NCI-H524 (cell line): ENCODE measurements at regions not wholly inside any gene's neighbourhood (a gene's known extent, or its start where the extent isn't known, plus 50 kb on each side); places are given as distances from the start of the nearest gene placed in this dataset.
A peak's percentile ranks its signal among the peaks of the same experiment; 100 is the strongest.
"Not testable (repeated sequence)": the region's sequence is repeated elsewhere in the genome, so short reads cannot be mapped to it uniquely, and the experiment has no call there.

ENCODE experiments used
- DNase-seq, 2 experiments: peaks; one replicate each; lab custom pipeline; 2025; lab: John Stamatoyannopoulos, UW

DNA sequence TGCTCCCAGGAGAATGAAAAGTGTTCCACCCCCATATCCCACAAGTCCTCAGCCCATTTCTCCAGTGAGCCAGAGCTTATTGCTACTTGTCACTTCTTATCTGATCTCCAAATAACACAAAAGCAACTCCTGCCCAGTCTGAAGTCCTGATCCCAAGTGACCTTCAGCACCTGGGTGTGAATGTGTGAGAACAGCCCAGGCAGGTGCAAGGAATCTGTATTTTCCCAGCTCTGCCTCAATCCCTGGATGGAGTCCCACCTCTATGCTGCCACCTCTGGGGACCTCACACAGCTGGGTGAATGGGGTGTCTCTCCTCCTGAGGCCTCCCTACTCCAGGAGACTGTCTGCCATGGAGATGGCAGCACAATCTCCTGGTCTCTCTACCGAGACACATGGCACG, 402.4 kb upstream of the PROX1 start:
- DNase-seq: no peak

DNA sequence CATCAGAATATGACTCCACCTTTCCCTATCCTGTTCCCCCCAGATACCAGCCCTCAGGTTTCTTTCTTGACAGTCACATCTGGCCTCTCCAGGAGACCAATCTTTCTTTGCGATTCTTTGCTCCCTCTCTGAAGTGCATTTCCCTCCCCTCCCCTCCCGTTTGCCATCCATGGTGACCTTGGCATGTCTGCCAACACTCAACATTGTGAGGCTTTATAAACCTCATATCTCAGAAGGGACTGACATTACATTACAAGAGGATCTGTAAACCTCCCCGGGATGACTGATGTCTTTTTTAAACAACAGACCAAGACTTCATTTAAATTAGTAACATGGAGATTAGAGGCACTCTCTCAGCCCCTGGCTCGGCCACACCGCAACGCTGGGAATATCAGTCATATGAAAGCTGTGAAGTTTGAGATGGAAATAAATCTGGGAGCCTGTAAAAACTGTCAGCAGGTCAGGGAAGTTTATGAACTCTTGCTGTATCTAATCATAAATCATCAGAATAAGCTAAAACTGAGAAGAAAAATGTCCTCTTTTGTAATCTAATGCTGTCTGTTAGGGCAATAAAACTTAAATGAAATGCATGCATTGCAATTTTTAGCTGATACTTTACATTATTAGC, 401.7 kb upstream of the PROX1 start:
- DNase-seq: no peak

DNA sequence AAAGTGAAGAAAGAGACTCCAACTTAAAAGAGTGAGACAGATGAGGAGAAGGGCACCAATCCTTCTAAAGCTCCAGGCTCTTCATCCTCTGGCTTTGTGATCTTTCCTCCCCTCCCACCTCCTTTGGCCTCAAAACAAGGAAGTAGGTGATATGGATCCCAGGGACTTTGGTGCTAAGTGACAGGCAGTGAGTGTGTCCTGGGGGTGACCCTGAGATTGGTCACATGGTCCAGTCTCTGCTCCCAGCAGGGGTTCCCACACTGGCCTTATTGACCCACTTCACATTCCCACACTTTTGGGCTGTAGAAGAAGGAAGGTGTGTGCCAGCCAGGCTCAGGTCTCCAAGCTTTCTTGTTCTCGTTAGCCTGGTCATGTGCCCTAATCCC, 401.2 kb upstream of the PROX1 start:
- DNase-seq: no peak

DNA sequence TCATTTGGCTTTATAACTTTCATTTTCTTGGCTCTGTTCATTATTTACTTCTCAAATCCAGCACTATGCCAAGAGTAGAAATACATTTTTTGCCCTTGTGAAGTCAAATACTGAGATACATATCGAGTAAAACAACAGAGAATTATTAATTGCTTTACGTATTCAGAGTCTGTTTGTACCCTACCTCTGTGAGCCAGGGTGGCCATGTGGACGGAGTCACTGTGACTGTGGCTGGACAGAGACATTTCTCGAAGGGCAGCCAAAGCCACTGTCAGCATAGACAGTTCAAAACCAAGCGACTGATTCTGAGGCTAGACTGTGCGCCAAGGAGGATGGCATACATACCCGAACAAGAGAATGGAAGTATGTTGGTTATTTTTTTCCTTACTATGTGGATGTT, 391.0 kb upstream of the PROX1 start:
- no peak for DNase-seq

DNA sequence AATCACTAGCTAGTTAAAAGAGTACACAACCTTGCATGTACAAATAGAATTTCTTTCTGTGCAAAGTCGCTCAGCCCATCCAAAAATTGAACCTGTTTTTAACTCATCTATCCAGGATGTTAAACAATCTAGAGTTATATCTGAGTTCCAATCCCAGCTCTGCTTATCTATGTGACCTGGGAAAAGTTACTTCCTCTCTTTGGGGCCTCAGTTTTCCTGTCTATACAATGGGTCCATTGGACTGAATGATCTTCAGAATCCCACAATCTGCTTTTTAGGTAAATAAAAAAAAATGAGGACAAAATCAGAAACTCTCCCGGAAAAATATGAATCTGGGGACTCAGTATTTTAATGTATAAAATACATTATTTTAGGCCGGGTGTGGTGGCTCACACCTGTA, 389.5 kb upstream of the PROX1 start:
- DNase-seq: no peak

DNA sequence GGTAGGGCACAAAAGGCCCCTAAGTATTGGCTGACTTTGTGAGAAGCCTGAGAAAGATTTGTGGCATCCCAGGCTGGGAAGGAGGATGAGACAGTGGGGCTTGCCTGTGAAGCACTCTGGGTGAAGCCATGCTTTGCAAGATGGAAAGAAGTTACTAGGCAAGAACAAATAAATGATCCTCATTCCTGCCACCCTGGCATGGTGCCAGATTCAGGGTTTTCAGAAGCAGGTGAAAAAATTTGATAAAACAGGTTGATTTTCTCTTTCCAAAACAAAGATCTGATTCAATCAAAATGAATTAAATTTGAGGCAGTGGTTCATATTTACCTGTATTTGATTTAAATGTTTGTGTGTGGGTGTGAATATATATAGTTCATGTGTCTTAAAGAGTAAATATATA, 386.9 kb upstream of the PROX1 start:
- no peak for DNase-seq

DNA sequence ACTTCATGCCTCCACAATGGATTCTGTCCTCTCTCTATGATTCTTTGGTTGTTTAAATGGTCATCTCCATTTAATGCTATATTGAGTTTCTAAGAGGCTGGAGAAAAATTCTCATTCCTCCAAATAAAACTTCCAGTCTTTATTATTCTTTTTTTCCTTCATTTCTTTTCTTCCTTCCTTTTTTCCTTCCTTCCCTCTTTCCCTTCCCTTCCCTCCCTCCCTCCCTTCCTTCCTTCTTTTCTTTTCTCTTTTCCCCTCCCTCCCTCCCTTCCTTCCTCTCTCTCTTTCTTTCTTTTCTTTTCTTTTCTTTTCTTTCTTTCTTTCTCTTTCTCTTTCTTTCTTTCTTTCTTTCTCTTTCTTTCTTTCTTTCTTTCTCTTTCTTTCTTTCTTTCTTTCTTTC, 386.1 kb upstream of the PROX1 start:
- DNase-seq: not testable (repeated sequence)

DNA sequence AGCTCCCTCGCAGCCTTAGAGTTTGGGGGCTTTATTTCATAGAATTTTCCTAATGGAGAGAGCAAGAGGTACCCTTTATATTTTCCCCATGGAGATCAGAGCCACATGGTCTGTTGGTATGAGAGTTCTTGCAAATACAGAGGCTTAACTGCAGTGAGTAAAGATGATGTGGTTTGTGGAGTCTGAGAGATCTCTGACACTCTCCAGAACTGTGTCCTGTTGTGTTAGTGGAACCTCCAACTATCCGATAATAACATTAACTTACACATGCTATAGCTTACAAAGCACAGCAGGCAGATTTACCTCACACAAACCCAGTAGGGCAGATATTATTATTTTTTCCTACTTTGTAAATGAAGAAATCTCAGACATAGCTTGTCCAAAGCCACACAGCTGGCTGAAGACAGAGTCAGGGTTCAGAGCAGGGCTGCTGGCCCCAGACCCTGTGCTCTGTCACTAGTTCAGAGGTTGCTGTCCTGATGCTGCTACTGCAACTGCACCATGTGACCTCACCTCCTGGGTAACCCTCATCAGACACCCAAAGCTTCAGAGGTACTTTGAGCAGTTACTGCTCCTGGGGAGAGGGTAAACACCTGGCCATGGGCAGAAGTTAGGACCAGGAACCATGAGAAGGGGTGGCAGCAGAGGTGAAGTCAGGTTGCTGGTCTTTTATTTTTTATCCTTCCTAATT, 384.8 kb upstream of the PROX1 start:
- no peak for DNase-seq

DNA sequence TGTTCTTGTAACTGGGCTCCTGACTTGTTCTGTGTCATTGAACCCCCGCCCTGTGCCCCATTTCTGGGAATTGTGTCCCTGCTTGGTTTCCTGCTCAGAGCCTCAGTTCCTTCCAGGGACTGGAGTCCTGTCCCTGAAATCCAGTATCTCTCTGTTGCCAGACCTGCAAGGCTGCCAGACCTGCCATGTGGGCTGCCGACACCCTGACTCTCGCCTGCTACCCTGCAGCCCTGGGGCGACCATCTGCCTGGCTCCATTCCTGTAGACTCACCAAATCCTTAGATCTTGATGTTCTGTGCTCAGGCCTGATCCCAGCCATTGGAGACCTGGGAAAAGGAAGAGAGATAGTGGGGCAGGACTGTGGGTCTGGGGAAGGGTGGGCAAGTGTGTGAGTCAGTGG, 383.3 kb upstream of the PROX1 start:
- DNase-seq: no peak

DNA sequence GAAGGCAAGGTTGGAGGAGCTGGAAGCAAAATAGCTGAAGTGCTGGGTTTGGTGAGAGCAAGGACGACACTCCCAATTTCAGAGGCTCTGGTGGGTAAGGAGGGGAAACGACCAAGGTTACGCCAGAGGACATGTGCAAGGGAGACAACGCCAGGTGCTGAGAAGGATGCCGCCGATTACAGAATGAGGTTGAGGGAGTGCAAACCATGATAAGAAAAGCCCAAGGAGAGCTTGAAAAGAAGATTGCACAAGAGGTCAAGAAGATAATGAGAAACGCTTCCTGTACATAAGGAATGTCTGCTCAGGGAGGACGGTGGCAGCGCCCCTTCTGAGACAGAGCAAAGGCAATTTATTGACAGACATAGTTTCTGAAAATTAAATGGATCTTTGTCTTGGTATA, 382.0 kb upstream of the PROX1 start:
- DNase-seq: no peak

DNA sequence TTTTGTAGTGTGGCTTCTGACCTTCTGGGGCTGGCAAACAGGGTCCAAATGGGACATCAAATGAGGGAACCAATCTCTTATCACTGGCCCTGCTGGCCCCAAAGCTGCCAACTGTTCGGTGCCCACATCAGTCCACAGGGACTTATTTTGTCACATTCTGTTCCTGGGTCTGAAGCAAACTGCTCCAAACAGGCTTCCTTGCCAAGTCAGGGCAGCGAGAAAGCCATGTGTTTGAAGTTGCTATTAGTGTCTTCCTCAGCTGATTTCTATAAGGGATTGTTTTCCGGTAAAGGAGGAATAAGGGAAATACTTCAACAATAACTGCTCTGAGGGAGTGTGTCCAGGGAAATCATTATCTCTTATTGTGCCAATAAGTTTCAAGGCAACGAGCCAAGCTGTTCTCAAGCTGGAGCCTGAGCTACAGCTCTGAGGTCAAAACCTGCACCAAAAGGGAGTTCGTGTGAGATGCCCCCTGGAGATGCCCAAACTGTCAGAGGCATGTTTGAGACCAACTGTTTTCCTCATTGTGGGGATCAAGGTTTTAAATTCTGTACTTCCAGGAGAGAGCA, 381.4 kb upstream of the PROX1 start:
- no peak for DNase-seq

DNA sequence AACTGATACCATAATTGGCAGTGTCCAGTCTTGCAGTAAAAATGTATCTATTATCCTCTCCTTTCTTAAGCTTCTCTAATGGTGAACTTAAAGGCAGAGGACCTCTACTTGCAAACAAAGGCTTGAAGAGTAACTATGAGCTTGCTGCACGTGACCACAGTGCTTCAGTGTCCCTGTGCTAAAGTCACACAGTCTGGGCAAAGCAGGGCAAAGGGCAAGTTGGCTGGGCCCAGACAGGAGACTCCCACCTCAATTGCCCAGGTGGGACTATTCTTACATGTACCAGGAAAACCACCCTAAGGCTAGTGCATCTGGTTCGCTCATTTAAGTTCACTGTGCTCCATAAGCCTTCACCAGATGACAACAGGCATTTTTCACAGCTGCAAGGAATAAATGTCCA, 374.2 kb upstream of the PROX1 start:
- DNase-seq: no peak

DNA sequence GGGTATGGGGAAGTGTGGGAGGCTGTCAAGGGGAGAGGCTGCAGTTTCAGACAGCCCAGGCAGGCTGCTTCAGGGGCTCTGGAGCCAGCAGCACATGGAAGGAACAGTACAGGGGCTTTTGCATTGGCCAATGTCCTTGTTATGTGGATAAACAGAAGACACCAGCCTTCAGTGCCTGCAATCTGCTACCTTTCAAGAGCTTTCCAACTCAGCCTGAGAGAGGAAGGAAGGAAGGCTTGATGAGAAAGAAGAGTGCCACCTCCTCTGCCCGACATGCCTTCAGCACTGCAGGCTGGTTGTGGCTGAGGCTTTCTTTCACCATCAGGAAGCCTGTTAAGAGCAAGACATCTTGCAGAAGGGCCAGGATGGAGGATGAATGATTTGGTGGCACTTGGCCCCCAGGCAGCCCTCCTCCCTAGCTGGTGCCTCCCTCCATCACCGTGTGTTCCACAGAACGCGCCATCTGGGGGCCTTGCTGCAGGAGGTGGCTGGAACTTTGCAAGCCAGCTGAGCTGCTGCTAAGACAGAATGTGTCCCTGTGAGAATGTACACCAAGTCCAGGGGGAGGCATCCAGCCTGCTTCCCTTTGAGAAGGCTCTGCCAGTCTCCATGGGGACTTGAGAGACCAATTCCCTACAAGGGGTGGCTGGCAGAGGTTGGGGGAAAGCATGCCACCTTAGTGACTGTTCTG, 372.4 kb upstream of the PROX1 start:
- DNase-seq: peak in 1 of 2 experiments; percentile 31

DNA sequence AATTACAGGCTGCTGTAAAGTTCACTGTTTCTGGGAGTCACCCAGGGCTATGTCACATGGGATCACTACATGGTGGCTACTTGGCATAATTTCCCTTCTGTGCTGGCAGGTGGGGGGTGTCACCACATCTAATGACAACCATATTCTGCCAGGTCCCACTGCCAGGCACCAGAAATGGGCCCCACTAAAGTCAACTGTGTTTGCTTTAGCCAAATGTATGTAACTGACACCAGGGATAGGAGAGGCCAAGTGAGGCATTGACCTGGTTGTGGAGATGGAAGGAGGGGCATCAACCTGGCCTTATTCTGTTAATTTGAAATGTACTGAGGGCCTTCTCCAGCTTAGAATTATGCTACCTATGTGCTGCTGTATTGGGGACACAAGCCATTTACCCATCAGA, 370.6 kb upstream of the PROX1 start:
- no peak for DNase-seq

DNA sequence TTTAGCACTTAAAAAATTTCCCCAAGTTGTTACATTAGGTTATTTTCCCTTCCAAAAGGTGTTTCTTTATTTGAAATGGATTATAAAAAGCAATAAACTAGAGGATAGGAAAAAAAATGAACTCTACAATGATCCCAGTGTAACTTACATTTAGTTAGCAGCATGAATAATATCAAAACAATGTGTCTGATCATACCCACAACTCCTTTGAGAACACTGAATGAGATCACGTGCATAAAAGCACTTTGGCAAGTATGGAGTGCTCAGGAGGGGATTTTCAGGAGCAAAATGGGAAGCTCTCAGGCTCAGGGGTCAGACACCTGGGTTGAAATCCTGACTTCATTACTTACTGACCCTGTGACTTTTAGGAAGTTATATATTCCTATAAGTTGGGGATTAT, 369.7 kb upstream of the PROX1 start:
- no peak for DNase-seq

DNA sequence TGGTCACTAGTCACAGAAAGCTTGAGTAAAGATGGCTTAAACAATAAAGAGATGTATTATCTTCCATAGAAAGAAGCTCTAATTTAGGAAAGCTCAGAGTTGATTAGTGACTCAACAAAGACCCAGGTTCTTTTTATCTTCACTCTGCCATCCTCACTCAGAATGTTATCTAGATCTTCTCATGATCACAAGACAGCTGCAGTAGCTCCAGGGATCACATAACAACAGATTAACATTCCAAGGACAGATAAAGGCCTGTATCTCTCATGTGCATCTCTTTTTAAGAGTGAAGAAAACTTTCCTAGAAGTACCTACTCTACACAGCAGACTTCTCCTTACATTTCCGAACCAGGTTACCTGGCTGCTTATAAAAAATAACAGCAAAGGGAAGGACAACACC, 368.7 kb upstream of the PROX1 start:
- DNase-seq: no peak

DNA sequence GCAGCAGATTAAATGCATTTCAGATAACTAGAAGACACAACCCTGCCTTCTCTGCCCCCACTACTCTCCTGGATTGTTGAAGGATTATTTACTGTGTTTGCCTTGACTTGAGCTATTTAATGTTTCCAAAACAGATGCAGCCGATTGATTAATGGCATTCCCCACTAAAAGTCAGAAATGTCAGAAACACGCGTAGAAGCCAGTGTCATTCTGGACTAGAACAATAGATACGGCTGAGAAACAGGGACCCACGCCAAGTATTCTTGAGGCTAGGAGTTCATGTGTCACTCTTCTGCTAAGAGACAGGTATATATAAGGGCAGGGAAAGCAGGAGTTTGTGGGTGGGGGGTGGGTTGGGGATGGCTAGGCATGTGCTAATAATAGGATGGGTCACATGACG, 366.7 kb upstream of the PROX1 start:
- DNase-seq: no peak

DNA sequence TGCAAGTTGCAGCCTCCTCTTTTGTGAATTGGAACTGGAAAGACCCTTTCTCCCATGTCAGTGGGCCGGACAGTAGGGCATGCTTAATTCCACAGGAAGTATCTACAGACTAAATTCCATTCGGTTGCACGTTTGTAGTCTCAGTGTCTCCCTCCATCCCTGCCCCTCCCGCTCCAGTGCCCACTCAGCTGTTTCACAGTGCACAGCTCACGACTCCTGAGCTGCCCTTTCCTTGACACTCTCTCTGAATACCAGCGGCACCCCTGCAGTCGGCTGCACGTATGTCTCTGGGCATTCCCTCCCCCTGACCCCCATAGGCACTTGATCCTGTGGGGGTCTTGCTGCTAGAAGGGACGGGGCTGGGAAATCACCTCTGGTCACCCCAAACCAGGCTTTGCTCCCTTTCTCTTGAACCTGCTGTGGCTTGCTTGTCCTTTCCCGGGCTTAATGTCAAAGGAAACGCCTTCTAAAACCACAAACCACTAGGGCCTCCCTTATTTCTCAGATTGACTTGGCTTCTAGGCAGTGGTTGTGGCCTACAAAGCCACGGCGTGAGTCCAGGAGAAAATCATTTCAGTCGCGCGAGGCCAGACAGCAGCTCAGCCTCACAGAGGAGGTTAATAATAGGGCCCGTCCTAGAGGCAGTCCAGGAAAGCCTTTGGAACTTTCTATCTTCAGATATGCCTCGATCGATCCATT, 365.3 kb upstream of the PROX1 start:
- no peak for DNase-seq

DNA sequence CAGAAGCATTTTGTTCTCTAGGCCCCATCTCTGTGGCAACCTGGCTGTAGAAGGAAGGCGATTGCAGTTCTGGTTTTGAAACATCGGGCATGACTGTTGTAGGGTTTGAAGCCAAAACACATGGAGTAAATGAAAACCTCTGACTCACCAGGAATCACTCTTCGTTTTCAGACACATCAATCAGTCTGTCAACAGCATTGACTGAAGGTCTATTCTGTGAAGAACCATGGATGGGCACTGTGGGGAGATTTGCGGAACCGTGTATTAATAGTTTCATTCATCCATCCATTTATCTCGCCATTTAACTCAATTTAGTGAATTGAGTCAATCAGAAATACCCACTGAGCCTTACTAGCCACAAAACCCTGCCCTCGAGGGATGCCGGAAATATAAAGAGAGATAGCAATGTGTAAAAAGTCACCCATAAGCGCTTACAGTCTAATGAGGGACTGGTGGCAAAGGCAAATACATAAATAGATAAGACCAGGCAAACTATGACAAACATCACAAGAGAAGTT, 364.6 kb upstream of the PROX1 start:
- no peak for DNase-seq

DNA sequence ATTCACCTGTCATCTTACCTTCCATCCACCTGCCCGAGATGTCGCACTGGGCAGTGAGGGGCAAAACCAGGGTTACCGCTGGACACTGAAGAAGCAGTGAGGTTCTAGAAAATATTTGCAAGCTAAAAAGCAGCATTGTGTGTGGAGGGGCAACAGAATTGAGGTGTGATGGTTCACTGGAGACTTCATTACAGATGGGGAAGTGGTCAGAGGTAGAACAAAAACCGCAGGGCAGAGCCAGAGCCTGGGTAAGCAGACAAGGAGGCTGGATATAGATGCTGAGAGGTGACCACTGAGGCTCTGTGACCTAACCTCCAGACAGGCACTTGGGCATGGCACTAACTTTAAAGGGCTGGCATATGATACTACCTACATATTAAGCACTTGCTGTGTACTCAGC, 363.9 kb upstream of the PROX1 start:
- no peak for DNase-seq

DNA sequence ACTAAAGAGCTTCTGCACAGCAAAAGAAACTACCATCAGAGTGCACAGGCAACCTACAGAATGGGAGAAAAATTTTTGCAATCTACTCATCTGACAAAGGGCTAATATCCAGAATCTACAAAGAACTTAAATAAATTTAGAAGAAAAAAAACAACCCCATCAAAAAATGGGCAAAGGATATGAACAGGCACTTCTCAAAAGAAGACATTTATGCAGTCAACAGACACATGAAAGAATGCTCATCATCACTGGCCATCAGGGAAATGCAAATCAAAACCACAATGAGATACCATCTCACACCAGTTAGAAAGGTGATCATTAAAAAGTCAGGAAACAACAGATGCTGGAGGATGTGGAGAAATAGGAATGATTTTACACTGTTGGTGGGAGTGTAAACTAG, 351.0 kb upstream of the PROX1 start:
- DNase-seq: not testable (repeated sequence)

DNA sequence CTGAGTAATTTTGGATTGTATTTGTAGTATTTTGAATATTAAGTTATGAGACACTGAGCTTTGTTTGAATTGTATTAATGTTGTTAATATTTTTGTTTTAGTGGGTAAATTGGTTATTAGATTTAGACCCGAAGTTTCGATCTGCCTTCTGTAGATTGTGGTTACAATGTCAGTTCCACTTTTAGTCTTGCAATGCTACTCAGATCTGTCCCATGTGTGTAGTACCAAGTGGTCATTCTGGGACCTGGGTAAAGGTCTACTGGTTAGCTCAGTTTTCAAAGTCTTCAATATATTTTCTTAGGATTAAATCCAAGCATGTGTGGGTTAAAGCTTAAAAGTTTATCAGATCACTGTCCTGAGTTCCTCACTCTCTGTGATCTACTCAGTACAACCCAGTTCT, 346.5 kb upstream of the PROX1 start:
- no peak for DNase-seq
